ENCODE measurements at regions not wholly inside any gene's neighbourhood (a gene's known extent, or its start where the extent isn't known, plus 50 kb on each side); places are given as distances from the start of the nearest gene placed in this dataset.

DNA sequence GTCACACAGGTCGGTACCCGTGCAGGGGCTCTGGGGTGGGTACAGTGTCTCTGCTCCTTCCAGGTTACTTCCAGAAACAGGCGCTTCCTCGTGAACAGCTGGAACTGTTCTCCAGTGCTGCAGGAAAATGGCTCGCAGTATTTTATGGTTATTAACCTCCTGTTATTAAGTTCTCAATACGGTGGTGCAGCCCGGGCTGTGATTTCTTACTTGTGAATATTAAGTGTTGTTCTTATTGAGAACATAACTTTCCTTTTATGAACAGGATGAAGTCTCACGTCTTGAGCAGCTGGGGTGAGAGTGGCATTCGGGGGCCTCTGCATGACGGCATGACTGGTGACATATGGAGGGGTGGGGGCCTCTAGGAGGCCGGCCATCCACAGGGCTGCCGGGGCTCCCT is 430.8 kb downstream of the GLRX3 start:
- no peak for DNase-seq (ENCODE audit: unreplicated experiment)
- TF ChIP-seq, protein P1, sequence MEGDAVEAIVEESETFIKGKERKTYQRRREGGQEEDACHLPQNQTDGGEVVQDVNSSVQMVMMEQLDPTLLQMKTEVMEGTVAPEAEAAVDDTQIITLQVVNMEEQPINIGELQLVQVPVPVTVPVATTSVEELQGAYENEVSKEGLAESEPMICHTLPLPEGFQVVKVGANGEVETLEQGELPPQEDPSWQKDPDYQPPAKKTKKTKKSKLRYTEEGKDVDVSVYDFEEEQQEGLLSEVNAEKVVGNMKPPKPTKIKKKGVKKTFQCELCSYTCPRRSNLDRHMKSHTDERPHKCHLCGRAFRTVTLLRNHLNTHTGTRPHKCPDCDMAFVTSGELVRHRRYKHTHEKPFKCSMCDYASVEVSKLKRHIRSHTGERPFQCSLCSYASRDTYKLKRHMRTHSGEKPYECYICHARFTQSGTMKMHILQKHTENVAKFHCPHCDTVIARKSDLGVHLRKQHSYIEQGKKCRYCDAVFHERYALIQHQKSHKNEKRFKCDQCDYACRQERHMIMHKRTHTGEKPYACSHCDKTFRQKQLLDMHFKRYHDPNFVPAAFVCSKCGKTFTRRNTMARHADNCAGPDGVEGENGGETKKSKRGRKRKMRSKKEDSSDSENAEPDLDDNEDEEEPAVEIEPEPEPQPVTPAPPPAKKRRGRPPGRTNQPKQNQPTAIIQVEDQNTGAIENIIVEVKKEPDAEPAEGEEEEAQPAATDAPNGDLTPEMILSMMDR (IDR thresholded peaks at IDR 0.05; ENCODE audit: unreplicated experiment): no peak
- no peaks in the 10 kb centered on the region for H3K4me1 Mint-ChIP-seq (ENCODE audit: insufficient read depth, unreplicated experiment)
- intact Hi-C loops (cut with micrococcal nuclease): no loop called here
- no peaks in the 10 kb centered on the region for H3K36me3 Mint-ChIP-seq (ENCODE audit: insufficient read depth, unreplicated experiment)
- H3K27ac Mint-ChIP-seq (ENCODE audit: low read depth, unreplicated experiment): no peak overlapping the region
- no TSS peak for BruUV-seq (replicated peaks)
- POLR2A ChIA-PET: no interaction called here
- H3K4me3 Mint-ChIP-seq (ENCODE audit: unreplicated experiment): no peak overlapping the region
- H3K9me3 Mint-ChIP-seq (ENCODE audit: unreplicated experiment): peaks cover 7% of the 10 kb centered on the region
- CTCF ChIA-PET: no interaction called here
- H3K27me3 Mint-ChIP-seq (ENCODE audit: insufficient read depth, unreplicated experiment): peaks cover 18% of the 10 kb centered on the region

- TF ChIP-seq, protein P1 (IDR thresholded peaks at IDR 0.05; ENCODE audit: unreplicated experiment): no peak
- intact Hi-C loops (cut with micrococcal nuclease): no loop called here
- BruUV-seq (replicated peaks): no TSS peak
- ChIA-PET POLR2A (no interaction called here), CTCF (no interaction called here)
- peaks cover 7% of the 10 kb centered on the region for H3K9me3 Mint-ChIP-seq (ENCODE audit: unreplicated experiment)
- DNase-seq (ENCODE audit: unreplicated experiment): no peak
- H3K36me3 Mint-ChIP-seq (ENCODE audit: insufficient read depth, unreplicated experiment): no peaks in the 10 kb centered on the region
- H3K27ac Mint-ChIP-seq (ENCODE audit: low read depth, unreplicated experiment): no peak overlapping the region
- H3K27me3 Mint-ChIP-seq (ENCODE audit: insufficient read depth, unreplicated experiment): peaks cover 18% of the 10 kb centered on the region
- H3K4me3 Mint-ChIP-seq (ENCODE audit: unreplicated experiment): no peak overlapping the region
- H3K4me1 Mint-ChIP-seq (ENCODE audit: insufficient read depth, unreplicated experiment): no peaks in the 10 kb centered on the region
These were observed 431.2 kb downstream of the GLRX3 start for GRCh38 chr10:130567436-130567835.

GRCh38 chr10:130568246-130568645 is 432.1 kb downstream of the GLRX3 start:
- CTCF ChIA-PET: no interaction called here
- no peaks in the 10 kb centered on the region for H3K4me1 Mint-ChIP-seq (ENCODE audit: insufficient read depth, unreplicated experiment)
- H3K36me3 Mint-ChIP-seq (ENCODE audit: insufficient read depth, unreplicated experiment): no peaks in the 10 kb centered on the region
- peaks cover 8% of the 10 kb centered on the region for H3K9me3 Mint-ChIP-seq (ENCODE audit: unreplicated experiment)
- intact Hi-C loops (cut with micrococcal nuclease): no loop called here
- TF ChIP-seq, protein P1 (IDR thresholded peaks at IDR 0.05; ENCODE audit: unreplicated experiment): no peak
- no peak for DNase-seq (ENCODE audit: unreplicated experiment)
- BruUV-seq (replicated peaks): no TSS peak
- POLR2A ChIA-PET: no interaction called here
- peaks cover 18% of the 10 kb centered on the region for H3K27me3 Mint-ChIP-seq (ENCODE audit: insufficient read depth, unreplicated experiment)
- H3K4me3 Mint-ChIP-seq (ENCODE audit: unreplicated experiment): no peak overlapping the region
- H3K27ac Mint-ChIP-seq (ENCODE audit: low read depth, unreplicated experiment): no peak overlapping the region

DNA sequence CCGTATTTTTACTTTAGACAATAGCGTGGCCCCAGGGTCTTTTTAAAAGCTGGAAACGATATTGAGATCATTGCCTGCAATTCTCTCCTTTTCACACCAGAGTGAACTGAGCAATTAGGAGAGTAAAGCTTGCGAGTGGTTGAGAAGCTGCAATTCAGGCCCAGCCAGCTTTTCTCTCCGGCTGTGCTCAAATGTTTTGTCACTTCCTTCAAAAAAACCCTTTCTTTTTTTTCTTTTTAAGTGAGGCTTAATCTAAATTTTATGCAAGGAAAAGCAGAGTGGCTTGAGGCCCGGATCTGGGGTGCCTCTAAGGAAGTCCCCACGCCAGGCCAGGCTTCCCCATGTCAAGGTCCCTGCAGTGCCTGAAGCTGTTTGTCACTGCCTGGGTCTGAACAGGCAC is 433.9 kb downstream of the GLRX3 start:
- CTCF ChIA-PET: no interaction called here
- H3K27me3 Mint-ChIP-seq (ENCODE audit: insufficient read depth, unreplicated experiment): peaks cover 12% of the 10 kb centered on the region
- H3K4me3 Mint-ChIP-seq (ENCODE audit: unreplicated experiment): no peak overlapping the region

More for the DNA sequence above, 433.9 kb downstream of the GLRX3 start:
- Mint-ChIP-seq H3K36me3 (ENCODE audit: insufficient read depth, unreplicated experiment) (no peaks in the 10 kb centered on the region), H3K9me3 (ENCODE audit: unreplicated experiment) (peaks cover 12% of the 10 kb centered on the region), H3K4me1 (ENCODE audit: insufficient read depth, unreplicated experiment) (no peaks in the 10 kb centered on the region), H3K27ac (ENCODE audit: low read depth, unreplicated experiment) (no peak overlapping the region)
- intact Hi-C loops (cut with micrococcal nuclease): no loop called here
- no TSS peak for BruUV-seq (replicated peaks)
- TF ChIP-seq, protein P1 (IDR thresholded peaks at IDR 0.05; ENCODE audit: unreplicated experiment): no peak
- DNase-seq (ENCODE audit: unreplicated experiment): no peak
- POLR2A ChIA-PET: interaction anchor here (0.6 kb wide), 1 partner anchor 12 kb away, joined by 3 read pairs; no protein-coding TSS in a partner anchor

All from MCF 10A (cell line).